H1 (cell line): ENCODE measurements at regions not wholly inside any gene's neighbourhood (a gene's known extent, or its start where the extent isn't known, plus 50 kb on each side); places are given as distances from the start of the nearest gene placed in this dataset.

Source experiments
- CTCF ChIA-PET: fragments of 300-600 bp; sonication (Branson Sonifier 250); formaldehyde crosslinking; loops from one replicate; lab custom pipeline; 2021; ENCODE audit not compliant: partially characterized antibody; lab: Charles Lee
- POLR2A ChIA-PET: fragments of 300-600 bp; sonication (Branson Sonifier 250); formaldehyde crosslinking; loops from one replicate; lab custom pipeline; 2021; ENCODE audit warnings: inconsistent platforms; ENCODE audit not compliant: partially characterized antibody; lab: Charles Lee
- DNase-seq, 2 experiments: peaks; one replicate each; pipeline versions ENCODE4 v3.0.0 to v3.0.0-alpha.2; 2010 to 2022; ENCODE audit warnings: low spot score in 2 of 2, low read depth in 1 of 2, mixed read lengths in 1 of 2
- FAIRE-seq: peaks from 2 replicates; lab custom pipeline; 2011; peaks lifted over from hg19 to GRCh38; lab: Jason Lieb, UNC
- H2AFZ ChIP-seq: 2 replicates; pipeline ENCODE4 v1.8.1; 2012; ENCODE audit warnings: low read length, inconsistent platforms
- H2AK5ac ChIP-seq: 2 replicates; pipeline ENCODE4 v1.6.1; 2013; ENCODE audit warnings: low read depth, low read length
- H2BK120ac ChIP-seq: replicated peaks from 2 replicates; pipeline ENCODE3; 2013; ENCODE audit warnings: low read depth, low read length, inconsistent platforms
- H2BK12ac ChIP-seq: 2 replicates; pipeline ENCODE4 v1.6.1; 2013; ENCODE audit warnings: low read depth, low read length
- H2BK15ac ChIP-seq: 2 replicates; pipeline ENCODE4 v1.6.1; 2013; ENCODE audit warnings: low read length
- H2BK20ac ChIP-seq: 2 replicates; pipeline ENCODE4 v1.6.1; 2013; ENCODE audit warnings: low read length
- H2BK5ac ChIP-seq: 2 replicates; pipeline ENCODE4 v1.6.1; 2013; ENCODE audit warnings: low read depth, low read length
- H3K14ac ChIP-seq: 2 replicates; pipeline ENCODE4 v1.6.1; 2013; ENCODE audit warnings: inconsistent platforms; ENCODE audit not compliant: insufficient read length
- H3K18ac ChIP-seq: 2 replicates; pipeline ENCODE4 v1.6.1; 2013; ENCODE audit warnings: low read length; ENCODE audit errors: extremely low read depth
- H3K23ac ChIP-seq: 2 replicates; pipeline ENCODE4 v1.6.1; 2013; ENCODE audit warnings: inconsistent platforms; ENCODE audit not compliant: insufficient read length
- H3K23me2 ChIP-seq: 2 replicates; pipeline ENCODE4 v1.6.1; 2013; ENCODE audit warnings: low read depth, low read length
- H3K27ac ChIP-seq: 2 replicates; pipeline ENCODE4 v1.6.1; 2011; ENCODE audit warnings: low read depth, low read length, inconsistent platforms
- H3K27me3 ChIP-seq, 4 experiments: replicated peaks in 1 of 4; 1 replicate in 1 of 4; 2 replicates in 3 of 4; pipeline versions ENCODE4 v1.6.1 to v1.8.1; 2011 to 2013; ENCODE audit warnings: low read length in 3 of 4, mild to moderate bottlenecking in 3 of 4, inconsistent platforms in 2 of 4, mixed read lengths in 2 of 4, moderate library complexity in 1 of 4; ENCODE audit not compliant: control insufficient read depth in 3 of 4, insufficient read depth in 3 of 4; ENCODE audit errors: extremely low read depth in 1 of 4
- H3K36me3 ChIP-seq, 4 experiments: 2 replicates each; pipeline versions ENCODE4 v1.6.1 to v1.8.1; 2011 to 2013; ENCODE audit warnings: mild to moderate bottlenecking in 4 of 4, low read length in 3 of 4, moderate library complexity in 2 of 4, control low read depth in 1 of 4, inconsistent platforms in 1 of 4; ENCODE audit not compliant: insufficient read depth in 4 of 4, control insufficient read depth in 2 of 4
- H3K4ac ChIP-seq: replicated peaks from 2 replicates; pipeline ENCODE3; 2013; ENCODE audit warnings: low read length, low read depth, mixed read lengths, inconsistent platforms; ENCODE audit not compliant: insufficient read length
- H3K4me1 ChIP-seq, 4 experiments: replicated peaks in 1 of 4; 1 replicate in 1 of 4; 2 replicates in 3 of 4; pipeline versions ENCODE4 v1.6.1 to v1.8.1; 2011 to 2013; ENCODE audit warnings: low read length in 3 of 4, inconsistent platforms in 2 of 4, mixed read lengths in 1 of 4; ENCODE audit not compliant: insufficient read depth in 4 of 4, control insufficient read depth in 3 of 4
- H3K4me2 ChIP-seq, 2 experiments: 2 replicates each; pipeline versions ENCODE4 v1.6.1 to v1.8.1; 2011 to 2013; ENCODE audit warnings: low read depth in 2 of 2, low read length in 2 of 2, control low read depth in 1 of 2, inconsistent platforms in 1 of 2, mild to moderate bottlenecking in 1 of 2; ENCODE audit not compliant: insufficient read depth in 1 of 2
- H3K4me3 ChIP-seq, 4 experiments: fragments of 200-600, 300-600 bp in 1 of 4; sonication (generic), shearing (Covaris generic), sonication (Bioruptor Twin) in 1 of 4; 2 replicates each; pipeline versions ENCODE4 v1.5.1 to v1.8.1; 2011 to 2016; ENCODE audit warnings: low read length in 4 of 4, low read depth in 3 of 4, control low read depth in 2 of 4, inconsistent platforms in 2 of 4, mild to moderate bottlenecking in 2 of 4, mixed read lengths in 1 of 4, moderate library complexity in 1 of 4; ENCODE audit not compliant: insufficient read depth in 2 of 4; ENCODE audit errors: extremely low read depth in 1 of 4
- H3K56ac ChIP-seq: replicated peaks from 2 replicates; pipeline ENCODE3; 2013; ENCODE audit warnings: low read depth, mild to moderate bottlenecking, mixed read lengths, low read length, inconsistent platforms; ENCODE audit not compliant: insufficient read length
- H3K79me1 ChIP-seq: 2 replicates; pipeline ENCODE4 v1.6.1; 2013; ENCODE audit warnings: low read depth, low read length, control low read depth
- H3K79me2 ChIP-seq, 2 experiments: 2 replicates each; pipeline versions ENCODE4 v1.6.1 to v1.8.1; 2012 to 2013; ENCODE audit warnings: low read length in 2 of 2, mild to moderate bottlenecking in 2 of 2, inconsistent platforms in 1 of 2; ENCODE audit not compliant: insufficient read depth in 2 of 2, control insufficient read depth in 1 of 2
- H3K9ac ChIP-seq, 4 experiments: replicated peaks in 1 of 4; 1 replicate in 1 of 4; 2 replicates in 3 of 4; pipeline versions ENCODE4 v1.6.1 to v1.8.1; 2011 to 2013; ENCODE audit warnings: low read depth in 3 of 4, low read length in 3 of 4, control low read depth in 2 of 4, mild to moderate bottlenecking in 2 of 4, moderate library complexity in 2 of 4, inconsistent platforms in 1 of 4; ENCODE audit errors: extremely low read depth in 1 of 4
- H3K9me3 ChIP-seq, 2 experiments: 2 replicates each; pipeline versions ENCODE4 v1.6.1 to v1.8.1; 2012 to 2013; ENCODE audit warnings: mild to moderate bottlenecking in 2 of 2, moderate library complexity in 2 of 2, control low read depth in 1 of 2, inconsistent platforms in 1 of 2, low read depth in 1 of 2, low read length in 1 of 2, mixed read lengths in 1 of 2; ENCODE audit not compliant: insufficient read depth in 2 of 2
- H4K20me1 ChIP-seq, 2 experiments: replicated peaks in 1 of 2; 2 replicates each; pipeline versions ENCODE3 to v1.8.1; 2011 to 2013; ENCODE audit warnings: inconsistent platforms in 2 of 2, low read length in 2 of 2, mild to moderate bottlenecking in 1 of 2; ENCODE audit not compliant: insufficient read depth in 2 of 2, control insufficient read depth in 1 of 2
- H4K5ac ChIP-seq: 2 replicates; pipeline ENCODE4 v1.6.1; 2013; ENCODE audit warnings: low read length, low read depth, mixed read lengths, inconsistent platforms; ENCODE audit not compliant: insufficient read length
- H4K8ac ChIP-seq: 2 replicates; pipeline ENCODE4 v1.8.0; 2013; ENCODE audit warnings: mild to moderate bottlenecking, moderate library complexity, low read length, inconsistent platforms; ENCODE audit not compliant: insufficient read depth; ENCODE audit errors: extremely low read depth
- H4K91ac ChIP-seq: replicated peaks from 2 replicates; pipeline ENCODE3; 2013; ENCODE audit warnings: low read length, mixed read lengths, inconsistent platforms; ENCODE audit not compliant: insufficient read length
- POLR2A ChIP-seq, 2 experiments: IDR thresholded peaks; 1 replicate in 1 of 2; 2 replicates in 1 of 2; pipeline ENCODE4 v1.6.1; 2011; ENCODE audit warnings: low read depth in 2 of 2, low read length in 2 of 2, mild to moderate bottlenecking in 2 of 2; ENCODE audit errors: control extremely low read depth in 1 of 2
- RBBP5 ChIP-seq: IDR thresholded peaks from 2 replicates; pipeline ENCODE4 v1.7.1; 2012; ENCODE audit warnings: low read depth, mild to moderate bottlenecking, inconsistent platforms, low read length, moderate library complexity, borderline replicate concordance
- WGBS, 2 experiments: shearing (Covaris generic) in 1 of 2; methylation state at CpG; one replicate each; pipeline versions ENCODE4 v1.1.6 to v1.1.7; 2013 to 2015; ENCODE audit warnings: low lambda C conversion rate in 2 of 2, mixed read lengths in 2 of 2, inconsistent platforms in 1 of 2, low coverage in 1 of 2, missing lambda C conversion rate in 1 of 2; ENCODE audit not compliant: insufficient replicate concordance in 2 of 2, insufficient coverage in 1 of 2, insufficient read length in 1 of 2; ENCODE audit errors: extremely low coverage in 1 of 2, missing lambda C conversion rate in 1 of 2; 5-methylcytosine and 5-hydroxymethylcytosine counted together

- no peak overlapping the region for H3K4ac ChIP-seq
- no peak overlapping the region for H4K8ac ChIP-seq
- no peak overlapping the region for H2BK12ac ChIP-seq
- CTCF ChIA-PET = interaction anchor here (1.4 to 1.6 kb wide), 3 partner anchors 12 to 420 kb away, joined by 4 to 5 read pairs (median 4); no protein-coding TSS in a partner anchor
- H3K36me3 ChIP-seq = 0 out of 8 replicates have a peak, but pooled peaks cover 0 to 6% (median 0%) of the 10 kb centered on the region in 4 experiments
- DNase-seq = no peak
- H4K20me1 ChIP-seq = no peaks in the 10 kb centered on the region
- H3K23ac ChIP-seq = no peak overlapping the region
- no peak overlapping the region for H2AFZ ChIP-seq
- H2BK20ac ChIP-seq = no peak overlapping the region
- no peak for TF ChIP-seq RBBP5
- no peak for TF ChIP-seq POLR2A (IDR thresholded peaks at IDR 0.05; ENCODE audit: control extremely low read depth in 1 of 2, low read depth in 2 of 2, low read length in 2 of 2)
- TF ChIP-seq, all 59 proteins: peak for 0
- Histone ChIP-seq H2BK120ac (no peak overlapping the region), H3K27ac (no peak overlapping the region), H4K91ac (no peak overlapping the region), H4K5ac (no peak overlapping the region), H3K56ac (no peak overlapping the region), H2AK5ac (no peak overlapping the region), H3K9ac (no peak overlapping the region), H3K18ac (no peak overlapping the region), H3K79me2 (no peaks in the 10 kb centered on the region), H2BK15ac (no peak overlapping the region), H3K23me2 (no peaks in the 10 kb centered on the region), H3K9me3 (peaks cover 13 to 22% of the 10 kb centered on the region in 2 experiments), H3K27me3 (no peaks in the 10 kb centered on the region), H3K79me1 (no peaks in the 10 kb centered on the region), H3K4me2 (no peak overlapping the region), H3K4me1 (no peaks in the 10 kb centered on the region), H2BK5ac (no peak overlapping the region), H3K14ac (no peak overlapping the region), H3K4me3 (no peak overlapping the region)
- POLR2A ChIA-PET = no interaction called here
- FAIRE-seq = no peak
- 99% methylated on average over 7 of the region's 7 CpGs; no CpG with 5 or more reads in 1 of the 2 experiments for WGBS, 2 experiments
Measured at GRCh38 chr5:106874531-106874930, 796.2 kb downstream of the EFNA5 start.
